ENCODE measurements at regions not wholly inside any gene's neighbourhood (a gene's known extent, or its start where the extent isn't known, plus 50 kb on each side); places are given as distances from the start of the nearest gene placed in this dataset.

GRCh38 chr14:101049942-101050341 is 146.4 kb upstream of the RTL1 start:
- Histone ChIP-seq H3K9me3 (ENCODE audit: control insufficient read depth, insufficient read depth, low read length) (no peaks in the 10 kb centered on the region), H3K4me2 (ENCODE audit: low read depth, low read length) (no peak overlapping the region), H3K79me1 (ENCODE audit: low read depth in 1 of 2, low read length in 2 of 2) (peaks cover 4 to 40% of the 10 kb centered on the region in 2 experiments; a peak in 3 of 4 replicates), H2BK15ac (ENCODE audit: low read depth, low read length) (no peak overlapping the region), H4K20me1 (ENCODE audit: insufficient read depth, low read length) (peaks cover 27% of the 10 kb centered on the region), H4K91ac (ENCODE audit: insufficient read depth, low read depth, low read length) (no peak overlapping the region), H3K4me1 (ENCODE audit: control insufficient read depth, insufficient read depth, low read length) (no peaks in the 10 kb centered on the region), H3K4ac (ENCODE audit: low read depth, low read length) (no peak overlapping the region), H4K5ac (ENCODE audit: low read depth, low read length) (no peak overlapping the region), H2AFZ (replicated peaks; ENCODE audit: low read length, poor library complexity) (no peak overlapping the region), H2BK20ac (ENCODE audit: low read depth, low read length) (no peak overlapping the region), H3K23ac (ENCODE audit: low read depth, low read length) (no peak overlapping the region), H2BK120ac (ENCODE audit: low read depth, low read length) (no peak overlapping the region), H2AK9ac (replicated peaks; ENCODE audit: low read depth, low read length, poor library complexity) (no peak overlapping the region), H3K9me1 (ENCODE audit: insufficient read depth, low read length) (peaks cover 10% of the 10 kb centered on the region), H2BK5ac (ENCODE audit: low read depth, low read length, poor library complexity, severe bottlenecking) (no peak overlapping the region), H3K36me3 (ENCODE audit: control insufficient read depth, insufficient read depth, low read length) (peaks cover 95% of the 10 kb centered on the region), H2AK5ac (ENCODE audit: low read depth, low read length) (no peak overlapping the region), H4K8ac (ENCODE audit: low read depth in 2 of 2, low read length in 2 of 2) (no peak overlapping the region), H3K27ac (ENCODE audit: insufficient read depth, low read length) (no peak overlapping the region), H3K4me3 (ENCODE audit: insufficient read depth, low read depth, low read length) (no peak overlapping the region), H3K27me3 (ENCODE audit: control insufficient read depth, insufficient read depth, low read length) (no peaks in the 10 kb centered on the region), H3K14ac (replicated peaks; ENCODE audit: low read depth, low read length) (no peak overlapping the region), H3K9ac (ENCODE audit: low read depth, low read length) (no peak overlapping the region), H3K56ac (ENCODE audit: extremely low read depth, insufficient read depth, low read length) (no peak overlapping the region), H3K18ac (ENCODE audit: low read depth, low read length) (no peak overlapping the region)
- dilution Hi-C loops (cut with HindIII; ENCODE audit: low sequenced_read_pairs, unreplicated experiment) (no loop called here), intact Hi-C loops (cut with micrococcal nuclease) (no loop called here), in situ Hi-C loops (cut with MboI; ENCODE audit: low sequenced_read_pairs) (no loop called here)
- TF ChIP-seq MAZ (IDR thresholded peaks at IDR 0.05; ENCODE audit: borderline replicate concordance, low read depth, low read length): no peak
- TF ChIP-seq, protein P1, sequence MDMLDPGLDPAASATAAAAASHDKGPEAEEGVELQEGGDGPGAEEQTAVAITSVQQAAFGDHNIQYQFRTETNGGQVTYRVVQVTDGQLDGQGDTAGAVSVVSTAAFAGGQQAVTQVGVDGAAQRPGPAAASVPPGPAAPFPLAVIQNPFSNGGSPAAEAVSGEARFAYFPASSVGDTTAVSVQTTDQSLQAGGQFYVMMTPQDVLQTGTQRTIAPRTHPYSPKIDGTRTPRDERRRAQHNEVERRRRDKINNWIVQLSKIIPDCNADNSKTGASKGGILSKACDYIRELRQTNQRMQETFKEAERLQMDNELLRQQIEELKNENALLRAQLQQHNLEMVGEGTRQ (IDR thresholded peaks at IDR 0.05; ENCODE audit: low read depth, low read length): no peak
- TF ChIP-seq, protein P2, sequence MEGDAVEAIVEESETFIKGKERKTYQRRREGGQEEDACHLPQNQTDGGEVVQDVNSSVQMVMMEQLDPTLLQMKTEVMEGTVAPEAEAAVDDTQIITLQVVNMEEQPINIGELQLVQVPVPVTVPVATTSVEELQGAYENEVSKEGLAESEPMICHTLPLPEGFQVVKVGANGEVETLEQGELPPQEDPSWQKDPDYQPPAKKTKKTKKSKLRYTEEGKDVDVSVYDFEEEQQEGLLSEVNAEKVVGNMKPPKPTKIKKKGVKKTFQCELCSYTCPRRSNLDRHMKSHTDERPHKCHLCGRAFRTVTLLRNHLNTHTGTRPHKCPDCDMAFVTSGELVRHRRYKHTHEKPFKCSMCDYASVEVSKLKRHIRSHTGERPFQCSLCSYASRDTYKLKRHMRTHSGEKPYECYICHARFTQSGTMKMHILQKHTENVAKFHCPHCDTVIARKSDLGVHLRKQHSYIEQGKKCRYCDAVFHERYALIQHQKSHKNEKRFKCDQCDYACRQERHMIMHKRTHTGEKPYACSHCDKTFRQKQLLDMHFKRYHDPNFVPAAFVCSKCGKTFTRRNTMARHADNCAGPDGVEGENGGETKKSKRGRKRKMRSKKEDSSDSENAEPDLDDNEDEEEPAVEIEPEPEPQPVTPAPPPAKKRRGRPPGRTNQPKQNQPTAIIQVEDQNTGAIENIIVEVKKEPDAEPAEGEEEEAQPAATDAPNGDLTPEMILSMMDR (conservative IDR thresholded peaks at IDR 0.05; ENCODE audit: low read depth, low read length): no peak
- no peak for TF ChIP-seq FOS (IDR thresholded peaks at IDR 0.05; ENCODE audit: low read depth, low read length)
- TF ChIP-seq CEBPB (IDR thresholded peaks at IDR 0.05; ENCODE audit: low read depth, low read length): no peak
- no peak for TF ChIP-seq NFE2L2 (IDR thresholded peaks at IDR 0.05; ENCODE audit: low read depth, low read length)
- no TSS peak for BruUV-seq (replicated peaks)
- whole genome bisulfite sequencing, 2 experiments (ENCODE audit: extremely low coverage in 2 of 2, insufficient read length in 1 of 2): no CpG with 5 or more reads among the region's 6 CpGs
- POLR2A ChIA-PET (ENCODE audit: unreplicated experiment): no interaction called here
- no peak for DNase-seq
- CTCF ChIA-PET: no interaction called here
- no peak for ATAC-seq (ENCODE audit: low read depth)
